Frontal cortex (tissue), 3 donors: ENCODE measurements at regions not wholly inside any gene's neighbourhood (a gene's known extent, or its start where the extent isn't known, plus 50 kb on each side); places are given as distances from the start of the nearest gene placed in this dataset.

Source experiments
- DNase-seq, 2 donors: peaks; one replicate each; pipeline ENCODE4 v3.0.0; 2012; ENCODE audit warnings: low spot score in 2 of 2
- FAIRE-seq: peaks from 2 replicates; lab custom pipeline; 2012; peaks lifted over from hg19 to GRCh38; lab: Jason Lieb, UNC
- donor health status: control.
- donor health status: control.
- donor health status: control.

GRCh38 chr14:21990116-21990515 is 316.5 kb upstream of the OR4E1 start:
- FAIRE-seq (no peak), DNase-seq (peak in 1 of 2 donors; percentile 8)

- no peak for FAIRE-seq
Measured at GRCh38 chr14:21989090-21989489, 315.5 kb upstream of the OR4E1 start.

GRCh38 chr14:21988413-21988812 is 314.8 kb upstream of the OR4E1 start:
- DNase-seq, result no peak
- no peak for FAIRE-seq

More at GRCh38 chr14:21989090-21989489, 315.5 kb upstream of the OR4E1 start:
- no peak for DNase-seq

GRCh38 chr14:21987937-21988336 is 314.3 kb upstream of the OR4E1 start:
- DNase-seq, result no peak
- no peak for FAIRE-seq

GRCh38 chr14:21985081-21985480 is 311.5 kb upstream of the OR4E1 start:
- no peak for FAIRE-seq
- DNase-seq, result no peak

GRCh38 chr14:21978999-21979314 is 305.3 kb upstream of the OR4E1 start:
- FAIRE-seq, result no peak

GRCh38 chr14:21978184-21978998 is 304.8 kb upstream of the OR4E1 start:
- no peak for DNase-seq
- no peak for FAIRE-seq

More at GRCh38 chr14:21978999-21979314, 305.3 kb upstream of the OR4E1 start:
- DNase-seq, result no peak

GRCh38 chr14:21974741-21975140 is 301.1 kb upstream of the OR4E1 start:
- DNase-seq (no peak), FAIRE-seq (no peak)

GRCh38 chr14:21965042-21965441 is 291.4 kb upstream of the OR4E1 start:
- no peak for DNase-seq
- no peak for FAIRE-seq

- DNase-seq (no peak), FAIRE-seq (no peak)
Measured at GRCh38 chr14:21964180-21964579, 290.6 kb upstream of the OR4E1 start.

GRCh38 chr14:21960636-21961035 is 287.0 kb upstream of the OR4E1 start:
- FAIRE-seq (no peak), DNase-seq (no peak)

GRCh38 chr14:21941885-21942284 is 268.3 kb upstream of the OR4E1 start:
- DNase-seq (no peak), FAIRE-seq (no peak)

GRCh38 chr14:21940887-21941856 is 267.6 kb upstream of the OR4E1 start:
- DNase-seq, result no peak
- no peak for FAIRE-seq

- FAIRE-seq (no peak), DNase-seq (no peak)
Measured at GRCh38 chr14:21939836-21940235, 266.2 kb upstream of the OR4E1 start.

- DNase-seq, result no peak
- no peak for FAIRE-seq
Measured at GRCh38 chr14:21937996-21938395, 264.4 kb upstream of the OR4E1 start.

GRCh38 chr14:21933681-21934080 is 260.1 kb upstream of the OR4E1 start:
- FAIRE-seq (no peak), DNase-seq (no peak)

GRCh38 chr14:21924479-21924878 is 250.9 kb upstream of the OR4E1 start:
- FAIRE-seq, result no peak

GRCh38 chr14:21923820-21924219 is 250.2 kb upstream of the OR4E1 start:
- FAIRE-seq (no peak), DNase-seq (no peak)

More at GRCh38 chr14:21924479-21924878, 250.9 kb upstream of the OR4E1 start:
- DNase-seq, result no peak

- no peak for FAIRE-seq
Measured at GRCh38 chr14:21921453-21921852, 247.8 kb upstream of the OR4E1 start.

GRCh38 chr14:21917699-21918436 is 244.2 kb upstream of the OR4E1 start:
- DNase-seq (peak in 1 of 2 donors; percentile 10), FAIRE-seq (peak; percentile 48)

More at GRCh38 chr14:21921453-21921852, 247.8 kb upstream of the OR4E1 start:
- DNase-seq, result no peak
